Gastrocnemius medialis (tissue), 4 donors: ENCODE measurements at regions not wholly inside any gene's neighbourhood (a gene's known extent, or its start where the extent isn't known, plus 50 kb on each side); places are given as distances from the start of the nearest gene placed in this dataset.

Experiments used
- POLR2A ChIP-seq, 2 donors: fragments of 450-650 bp; IDR thresholded peaks; one replicate each; pipeline ENCODE4 v1.6.1; 2017; ENCODE audit warnings: antibody characterized with exemption in 2 of 2, mild to moderate bottlenecking in 2 of 2, moderate library complexity in 2 of 2
- TF ChIP-seq, protein P1 (sequence below), 5 experiments: fragments of 450-650 bp in 3 of 5; fragments of 200-600 bp in 2 of 5; sonication (generic) in 2 of 5; IDR thresholded peaks in 4 of 5; conservative IDR thresholded peaks in 1 of 5; 1 replicate in 4 of 5; 2 replicates in 1 of 5; pipeline ENCODE4 v1.5.1; 2016 to 2019; ENCODE audit warnings: antibody characterized with exemption in 5 of 5, mild to moderate bottlenecking in 3 of 5, moderate library complexity in 3 of 5

DNA sequence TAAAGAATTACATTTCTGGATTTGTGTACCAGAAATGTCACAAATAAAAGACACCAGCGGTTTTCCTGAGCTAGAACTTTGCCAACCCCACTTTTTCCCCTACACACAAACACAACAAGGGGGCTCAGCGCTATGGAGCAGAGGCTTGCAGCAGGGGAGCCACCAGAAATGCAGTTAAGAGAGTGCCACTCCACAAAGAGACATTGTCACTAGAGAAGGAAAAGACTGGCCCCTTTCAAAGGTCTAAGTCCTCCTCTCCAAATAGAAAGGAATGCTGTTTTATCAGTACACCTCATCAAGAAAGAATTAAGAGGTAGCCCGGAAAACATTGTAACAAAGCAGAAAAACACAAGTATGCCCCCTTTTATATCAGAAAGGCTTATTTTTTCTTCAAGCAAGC is 419.5 kb downstream of the HNRNPD start:
- TF ChIP-seq, protein P1, sequence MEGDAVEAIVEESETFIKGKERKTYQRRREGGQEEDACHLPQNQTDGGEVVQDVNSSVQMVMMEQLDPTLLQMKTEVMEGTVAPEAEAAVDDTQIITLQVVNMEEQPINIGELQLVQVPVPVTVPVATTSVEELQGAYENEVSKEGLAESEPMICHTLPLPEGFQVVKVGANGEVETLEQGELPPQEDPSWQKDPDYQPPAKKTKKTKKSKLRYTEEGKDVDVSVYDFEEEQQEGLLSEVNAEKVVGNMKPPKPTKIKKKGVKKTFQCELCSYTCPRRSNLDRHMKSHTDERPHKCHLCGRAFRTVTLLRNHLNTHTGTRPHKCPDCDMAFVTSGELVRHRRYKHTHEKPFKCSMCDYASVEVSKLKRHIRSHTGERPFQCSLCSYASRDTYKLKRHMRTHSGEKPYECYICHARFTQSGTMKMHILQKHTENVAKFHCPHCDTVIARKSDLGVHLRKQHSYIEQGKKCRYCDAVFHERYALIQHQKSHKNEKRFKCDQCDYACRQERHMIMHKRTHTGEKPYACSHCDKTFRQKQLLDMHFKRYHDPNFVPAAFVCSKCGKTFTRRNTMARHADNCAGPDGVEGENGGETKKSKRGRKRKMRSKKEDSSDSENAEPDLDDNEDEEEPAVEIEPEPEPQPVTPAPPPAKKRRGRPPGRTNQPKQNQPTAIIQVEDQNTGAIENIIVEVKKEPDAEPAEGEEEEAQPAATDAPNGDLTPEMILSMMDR (IDR thresholded peaks at IDR 0.05 in 4 of 5, conservative IDR thresholded peaks at IDR 0.05 in 1 of 5): no peak
- TF ChIP-seq POLR2A (IDR thresholded peaks at IDR 0.05): no peak
